DMS 273 (cell line): ENCODE measurements at regions not wholly inside any gene's neighbourhood (a gene's known extent, or its start where the extent isn't known, plus 50 kb on each side); places are given as distances from the start of the nearest gene placed in this dataset.
"Not testable (repeated sequence)": the region's sequence is repeated elsewhere in the genome, so short reads cannot be mapped to it uniquely, and the experiment has no call there.

Experiments used
- DNase-seq: peaks from one replicate; lab custom pipeline; 2025; ENCODE audit not compliant: unreplicated experiment; lab: John Stamatoyannopoulos, UW

- no peak for DNase-seq
Observed at GRCh38 chr2:146784602-146785001, 1060.2 kb upstream of the ACVR2A start.

GRCh38 chr2:146777181-146777580 lies 1067.6 kb upstream of the ACVR2A start:
- DNase-seq, result peak; percentile 36

GRCh38 chr2:146776596-146776995 lies 1068.2 kb upstream of the ACVR2A start:
- DNase-seq, result no peak

GRCh38 chr2:146771531-146771930 lies 1073.3 kb upstream of the ACVR2A start:
- no peak for DNase-seq

- no peak for DNase-seq
Observed at GRCh38 chr2:146764301-146764700, 1080.5 kb upstream of the ACVR2A start.

- DNase-seq, result no peak
Observed at GRCh38 chr2:146762786-146763185, 1082.0 kb upstream of the ACVR2A start.

GRCh38 chr2:146754606-146755005 lies 1090.2 kb upstream of the ACVR2A start:
- DNase-seq, result no peak

- no peak for DNase-seq
Observed at GRCh38 chr2:146748046-146748445, 1096.8 kb upstream of the ACVR2A start.

- DNase-seq, result no peak
Observed at GRCh38 chr2:146741260-146741659, 1103.6 kb upstream of the ACVR2A start.

GRCh38 chr2:146734821-146735190 lies 1110.0 kb upstream of the ACVR2A start:
- DNase-seq, result no peak

GRCh38 chr2:146734042-146734820 lies 1110.6 kb upstream of the ACVR2A start:
- DNase-seq, result peak; percentile 79

- no peak for DNase-seq
Observed at GRCh38 chr2:146730882-146731281, 1113.9 kb upstream of the ACVR2A start.

- DNase-seq, result peak; percentile 86
Observed at GRCh38 chr2:146721486-146721885, 1123.3 kb upstream of the ACVR2A start.

- no peak for DNase-seq
Observed at GRCh38 chr2:146720170-146720569, 1124.7 kb upstream of the ACVR2A start.

GRCh38 chr2:146716591-146716990 lies 1128.2 kb upstream of the ACVR2A start:
- DNase-seq, result no peak

GRCh38 chr2:146709004-146709403 lies 1135.8 kb upstream of the ACVR2A start:
- no peak for DNase-seq

- DNase-seq, result peak; percentile 30
Observed at GRCh38 chr2:146701183-146701582, 1143.6 kb upstream of the ACVR2A start.

GRCh38 chr2:146697307-146697706 lies 1147.5 kb upstream of the ACVR2A start:
- DNase-seq, result no peak

GRCh38 chr2:146696787-146697186 lies 1148.0 kb upstream of the ACVR2A start:
- DNase-seq, result not testable (repeated sequence)

- DNase-seq, result no peak
Observed at GRCh38 chr2:146681991-146682390, 1162.8 kb upstream of the ACVR2A start.

- no peak for DNase-seq
Observed at GRCh38 chr2:146678516-146678915, 1166.3 kb upstream of the ACVR2A start.

- peak; percentile 9 for DNase-seq
Observed at GRCh38 chr2:146677280-146677679, 1167.5 kb upstream of the ACVR2A start.

GRCh38 chr2:146669735-146670134 lies 1175.1 kb upstream of the ACVR2A start:
- no peak for DNase-seq
